BLaER1 (cell line): ENCODE measurements at regions not wholly inside any gene's neighbourhood (a gene's known extent, or its start where the extent isn't known, plus 50 kb on each side); places are given as distances from the start of the nearest gene placed in this dataset.
"Not testable (repeated sequence)": the region's sequence is repeated elsewhere in the genome, so short reads cannot be mapped to it uniquely, and the experiment has no call there.

Experiments
- H3K27ac ChIP-seq: shearing (Covaris generic); formaldehyde crosslinking; 2 replicates; pipeline ENCODE4 v1.8.1; 2022
- H3K27me3 ChIP-seq: shearing (Covaris generic); formaldehyde crosslinking; 2 replicates; pipeline ENCODE4 v1.8.1; 2022
- H3K36me3 ChIP-seq: shearing (Covaris generic); formaldehyde crosslinking; 2 replicates; pipeline ENCODE4 v1.8.1; 2022
- H3K4me1 ChIP-seq: shearing (Covaris generic); formaldehyde crosslinking; 2 replicates; pipeline ENCODE4 v1.8.1; 2022
- H3K4me2 ChIP-seq: shearing (Covaris generic); formaldehyde crosslinking; 2 replicates; pipeline ENCODE4 v1.8.1; 2022
- H3K4me3 ChIP-seq: shearing (Covaris generic); formaldehyde crosslinking; 2 replicates; pipeline ENCODE4 v1.8.1; 2022
- H3K9ac ChIP-seq: shearing (Covaris generic); formaldehyde crosslinking; 2 replicates; pipeline ENCODE4 v1.8.1; 2022
- H3K9me3 ChIP-seq: shearing (Covaris generic); formaldehyde crosslinking; 2 replicates; pipeline ENCODE4 v1.8.1; 2022
- H4K20me1 ChIP-seq: shearing (Covaris generic); formaldehyde crosslinking; 2 replicates; pipeline ENCODE4 v1.8.1; 2022
- Cebpa-rat ChIP-seq: shearing (Covaris generic); IDR thresholded peaks from 2 replicates; pipeline ENCODE4 v1.8.1; 2022

- H3K4me2 ChIP-seq: no peak overlapping the region
- no peaks in the 10 kb centered on the region for H3K9me3 ChIP-seq
- H3K27me3 ChIP-seq: no peaks in the 10 kb centered on the region
- peaks cover 10% of the 10 kb centered on the region for H3K4me1 ChIP-seq
- no peak for TF ChIP-seq Cebpa-rat
- H3K4me3 ChIP-seq: no peak overlapping the region
- H3K36me3 ChIP-seq: no peaks in the 10 kb centered on the region
- no peaks in the 10 kb centered on the region for H4K20me1 ChIP-seq
- H3K9ac ChIP-seq: no peak overlapping the region
- H3K27ac ChIP-seq: no peak overlapping the region
Measured at GRCh38 chr7:81162771-81163525, 244.1 kb upstream of the SEMA3C start.

- no peaks in the 10 kb centered on the region for H4K20me1 ChIP-seq
- no peaks in the 10 kb centered on the region for H3K36me3 ChIP-seq
- no peak overlapping the region for H3K27ac ChIP-seq
- no peaks in the 10 kb centered on the region for H3K27me3 ChIP-seq
- no peak overlapping the region for H3K9ac ChIP-seq
- no peaks in the 10 kb centered on the region for H3K9me3 ChIP-seq
- peaks cover 13% of the 10 kb centered on the region for H3K4me1 ChIP-seq
- H3K4me3 ChIP-seq: no peak overlapping the region
- TF ChIP-seq Cebpa-rat: no peak
- H3K4me2 ChIP-seq: no peak overlapping the region
Measured at GRCh38 chr7:81162234-81162633, 243.4 kb upstream of the SEMA3C start.

GRCh38 chr7:81161451-81162075 is 242.7 kb upstream of the SEMA3C start:
- H3K9me3 ChIP-seq: no peaks in the 10 kb centered on the region
- H4K20me1 ChIP-seq: no peaks in the 10 kb centered on the region
- TF ChIP-seq Cebpa-rat: no peak
- H3K4me1 ChIP-seq: peaks cover 13% of the 10 kb centered on the region
- peak overlapping the region; percentile 36 for H3K4me2 ChIP-seq
- H3K4me3 ChIP-seq: no peak overlapping the region
- H3K36me3 ChIP-seq: no peaks in the 10 kb centered on the region
- H3K9ac ChIP-seq: no peak overlapping the region
- no peak overlapping the region for H3K27ac ChIP-seq
- H3K27me3 ChIP-seq: no peaks in the 10 kb centered on the region

GRCh38 chr7:81159402-81159801 is 240.6 kb upstream of the SEMA3C start:
- H3K4me2 ChIP-seq: no peak overlapping the region
- no peaks in the 10 kb centered on the region for H3K9me3 ChIP-seq
- H3K36me3 ChIP-seq: no peaks in the 10 kb centered on the region
- no peaks in the 10 kb centered on the region for H4K20me1 ChIP-seq
- H3K27me3 ChIP-seq: no peaks in the 10 kb centered on the region
- H3K9ac ChIP-seq: no peak overlapping the region
- no peak overlapping the region for H3K27ac ChIP-seq
- no peak overlapping the region for H3K4me3 ChIP-seq
- peaks cover 13% of the 10 kb centered on the region for H3K4me1 ChIP-seq
- TF ChIP-seq Cebpa-rat: no peak

GRCh38 chr7:81158189-81158588 is 239.3 kb upstream of the SEMA3C start:
- Histone ChIP-seq H4K20me1 (no peaks in the 10 kb centered on the region), H3K9ac (no peak overlapping the region), H3K36me3 (no peaks in the 10 kb centered on the region), H3K27ac (no peak overlapping the region), H3K4me2 (peak overlapping the region; percentile 41), H3K4me3 (no peak overlapping the region), H3K4me1 (peaks cover 13% of the 10 kb centered on the region), H3K27me3 (no peaks in the 10 kb centered on the region), H3K9me3 (no peaks in the 10 kb centered on the region)
- no peak for TF ChIP-seq Cebpa-rat

GRCh38 chr7:81155654-81156373 is 237.0 kb upstream of the SEMA3C start:
- no peak overlapping the region for H3K4me3 ChIP-seq
- H3K27ac ChIP-seq: no peak overlapping the region
- no peak overlapping the region for H3K4me2 ChIP-seq
- peaks cover 9% of the 10 kb centered on the region for H3K4me1 ChIP-seq
- no peak for TF ChIP-seq Cebpa-rat
- H3K9ac ChIP-seq: no peak overlapping the region
- no peaks in the 10 kb centered on the region for H3K27me3 ChIP-seq
- H3K9me3 ChIP-seq: no peaks in the 10 kb centered on the region
- H4K20me1 ChIP-seq: no peaks in the 10 kb centered on the region
- H3K36me3 ChIP-seq: no peaks in the 10 kb centered on the region

GRCh38 chr7:81154565-81154964 is 235.7 kb upstream of the SEMA3C start:
- Histone ChIP-seq H3K9ac (no peak overlapping the region), H3K4me1 (peaks cover 9% of the 10 kb centered on the region), H3K4me3 (no peak overlapping the region), H3K9me3 (no peaks in the 10 kb centered on the region), H3K36me3 (no peaks in the 10 kb centered on the region), H3K27ac (no peak overlapping the region), H3K4me2 (no peak overlapping the region), H4K20me1 (no peaks in the 10 kb centered on the region), H3K27me3 (no peaks in the 10 kb centered on the region)
- TF ChIP-seq Cebpa-rat: no peak

- not testable (repeated sequence) for H3K4me3 ChIP-seq, H3K9me3 ChIP-seq, H4K20me1 ChIP-seq, H3K36me3 ChIP-seq, H3K27me3 ChIP-seq, H3K27ac ChIP-seq, H3K4me1 ChIP-seq, H3K4me2 ChIP-seq, H3K9ac ChIP-seq
Measured at GRCh38 chr7:81152925-81153324, 234.1 kb upstream of the SEMA3C start.

- Histone ChIP-seq H3K27ac (no peak overlapping the region), H3K36me3 (no peaks in the 10 kb centered on the region), H3K4me2 (no peak overlapping the region), H3K4me3 (no peak overlapping the region), H3K4me1 (no peaks in the 10 kb centered on the region), H3K9ac (no peak overlapping the region), H4K20me1 (no peaks in the 10 kb centered on the region), H3K9me3 (no peaks in the 10 kb centered on the region), H3K27me3 (no peaks in the 10 kb centered on the region)
- TF ChIP-seq Cebpa-rat: no peak
Measured at GRCh38 chr7:81150951-81151361, 232.1 kb upstream of the SEMA3C start.

- no peak overlapping the region for H3K4me2 ChIP-seq
- H3K27ac ChIP-seq: no peak overlapping the region
- H3K27me3 ChIP-seq: no peaks in the 10 kb centered on the region
- no peaks in the 10 kb centered on the region for H3K36me3 ChIP-seq
- H4K20me1 ChIP-seq: no peaks in the 10 kb centered on the region
- 0 out of 2 replicates have a peak, but pooled peaks cover 3% of the 10 kb centered on the region for H3K9me3 ChIP-seq
- H3K4me3 ChIP-seq: no peak overlapping the region
- H3K4me1 ChIP-seq: peaks cover 9% of the 10 kb centered on the region; the same call in 1 of the 2 replicates
- no peak overlapping the region for H3K9ac ChIP-seq
- TF ChIP-seq Cebpa-rat: no peak
Measured at GRCh38 chr7:81143856-81144255, 225.0 kb upstream of the SEMA3C start.

GRCh38 chr7:81141257-81142205 is 222.7 kb upstream of the SEMA3C start:
- H3K4me1 ChIP-seq, H3K4me3 ChIP-seq, H4K20me1 ChIP-seq, H3K27me3 ChIP-seq, H3K36me3 ChIP-seq, H3K9ac ChIP-seq, H3K9me3 ChIP-seq: not testable (repeated sequence)
- Histone ChIP-seq H3K4me2 (peak overlapping the region; percentile 18; the same call in 1 of the 2 replicates), H3K27ac (peak overlapping the region; percentile 31; the same call in 1 of the 2 replicates)
